HepG2 (cell line): ENCODE measurements at regions not wholly inside any gene's neighbourhood (a gene's known extent, or its start where the extent isn't known, plus 50 kb on each side); places are given as distances from the start of the nearest gene placed in this dataset.
A peak's percentile ranks its signal among the peaks of the same experiment; 100 is the strongest.

Experiments used
- ATF2 ChIP-seq: sonication (generic); formaldehyde crosslinking; IDR thresholded peaks from 2 replicates; pipeline ENCODE4 v1.4.0; 2020; ENCODE audit warnings: missing genetic modification reagents
- CBX5 ChIP-seq: sonication (generic); formaldehyde crosslinking; IDR thresholded peaks from 2 replicates; pipeline ENCODE4 v1.4.0; 2020; ENCODE audit warnings: missing genetic modification reagents, borderline replicate concordance
- GATAD2A ChIP-seq: IDR thresholded peaks from 2 replicates; pipeline ENCODE4 v1.6.1; 2016
- KMT2B ChIP-seq: IDR thresholded peaks from 2 replicates; pipeline ENCODE4 v1.6.1; 2016; ENCODE audit warnings: missing genetic modification reagents, missing compliant biosample characterization
- SCMH1 ChIP-seq: sonication (generic); formaldehyde crosslinking; IDR thresholded peaks from 2 replicates; pipeline ENCODE4 v1.9.0; 2021; ENCODE audit warnings: missing genetic modification reagents, mild to moderate bottlenecking, borderline replicate concordance
- SMAD1 ChIP-seq: sonication (generic); formaldehyde crosslinking; IDR thresholded peaks from 2 replicates; pipeline ENCODE4 v1.4.0; 2020; ENCODE audit warnings: missing genetic modification reagents, low read depth, mild to moderate bottlenecking, borderline replicate concordance
- TEAD3 ChIP-seq: optimal IDR thresholded peaks from 2 replicates; pipeline ENCODE3; 2016; ENCODE audit warnings: borderline replicate concordance
- ZC3H4 ChIP-seq: sonication (generic); formaldehyde crosslinking; IDR thresholded peaks from 2 replicates; pipeline ENCODE4 v1.4.0; 2020; ENCODE audit warnings: missing genetic modification reagents, borderline replicate concordance
- ZMYM3 ChIP-seq: sonication (generic); formaldehyde crosslinking; IDR thresholded peaks from 2 replicates; pipeline ENCODE4 v1.5.1; 2020; ENCODE audit warnings: mild to moderate bottlenecking, missing genetic modification reagents
- ZNF207 ChIP-seq: fragments of 450-650 bp; IDR thresholded peaks from 2 replicates; pipeline ENCODE4 v1.6.1; 2016; ENCODE audit warnings: antibody characterized with exemption, borderline replicate concordance
- ZNF317 ChIP-seq: sonication (generic); formaldehyde crosslinking; IDR thresholded peaks from 2 replicates; pipeline ENCODE4 v1.5.0; 2020; ENCODE audit warnings: mild to moderate bottlenecking, missing genetic modification reagents
- ZNF550 ChIP-seq: sonication (generic); formaldehyde crosslinking; IDR thresholded peaks from 2 replicates; pipeline ENCODE4 v1.4.0; 2020; ENCODE audit warnings: mild to moderate bottlenecking, missing genetic modification reagents, borderline replicate concordance
- ZNF577 ChIP-seq: sonication (generic); formaldehyde crosslinking; IDR thresholded peaks from 2 replicates; pipeline ENCODE4 v1.4.0; 2020; ENCODE audit warnings: mild to moderate bottlenecking, low read depth, missing genetic modification reagents, borderline replicate concordance
- ZNF589 ChIP-seq: sonication (generic); formaldehyde crosslinking; conservative IDR thresholded peaks from 2 replicates; pipeline ENCODE4 v1.8.0; 2022; ENCODE audit warnings: mild to moderate bottlenecking, moderate library complexity, missing genetic modification reagents
- TF ChIP-seq, protein P1 (sequence below): IDR thresholded peaks from 2 replicates; pipeline ENCODE4 v1.6.1; 2016
- TF ChIP-seq, protein P2 (sequence below): IDR thresholded peaks from 2 replicates; pipeline ENCODE4 v1.6.1; 2016; ENCODE audit warnings: low read depth, borderline replicate concordance
- TF ChIP-seq, protein P3 (sequence below): sonication (generic); formaldehyde crosslinking; IDR thresholded peaks from one replicate; pipeline ENCODE4 v1.5.1; 2020; ENCODE audit warnings: mild to moderate bottlenecking, missing genetic modification reagents; ENCODE audit errors: not compliant biosample characterization

DNA sequence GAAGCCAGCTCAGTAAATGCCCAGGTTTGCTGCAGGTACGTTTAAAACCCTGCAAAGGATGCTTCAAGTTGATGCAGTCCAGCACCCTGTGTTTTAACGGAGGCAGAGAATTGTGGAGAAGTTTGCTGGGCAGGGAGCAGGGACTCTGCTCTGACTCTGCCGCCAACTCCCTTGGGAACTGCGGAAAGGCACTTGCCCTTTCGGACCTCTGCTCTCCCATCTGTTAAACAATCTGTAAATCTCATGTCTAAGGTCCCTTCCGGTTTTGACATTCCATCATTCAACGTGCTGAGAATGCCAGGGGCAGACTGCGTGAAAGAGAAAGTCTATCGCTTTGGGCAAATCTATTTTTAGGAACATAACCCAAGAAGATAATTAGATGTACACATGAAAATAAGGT lies 184.5 kb downstream of the OPA1 start (continued):
- TF ChIP-seq, protein P1, sequence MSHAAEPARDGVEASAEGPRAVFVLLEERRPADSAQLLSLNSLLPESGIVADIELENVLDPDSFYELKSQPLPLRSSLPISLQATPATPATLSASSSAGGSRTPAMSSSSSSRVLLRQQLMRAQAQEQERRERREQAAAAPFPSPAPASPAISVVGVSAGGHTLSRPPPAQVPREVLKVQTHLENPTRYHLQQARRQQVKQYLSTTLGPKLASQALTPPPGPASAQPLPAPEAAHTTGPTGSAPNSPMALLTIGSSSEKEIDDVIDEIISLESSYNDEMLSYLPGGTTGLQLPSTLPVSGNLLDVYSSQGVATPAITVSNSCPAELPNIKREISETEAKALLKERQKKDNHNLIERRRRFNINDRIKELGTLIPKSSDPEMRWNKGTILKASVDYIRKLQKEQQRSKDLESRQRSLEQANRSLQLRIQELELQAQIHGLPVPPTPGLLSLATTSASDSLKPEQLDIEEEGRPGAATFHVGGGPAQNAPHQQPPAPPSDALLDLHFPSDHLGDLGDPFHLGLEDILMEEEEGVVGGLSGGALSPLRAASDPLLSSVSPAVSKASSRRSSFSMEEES, result peak; percentile 60; the same call in 1 of the 2 replicates
- TF ChIP-seq ZNF577 (CRISPR knock-in tag), result no peak
- no peak for TF ChIP-seq ZNF589 (CRISPR knock-in tag)
- TF ChIP-seq ZNF550 (CRISPR knock-in tag), result no peak
- TF ChIP-seq ZC3H4 (CRISPR knock-in tag), result no peak
- peak; percentile 95 for TF ChIP-seq GATAD2A
- TF ChIP-seq TEAD3 (CRISPR knock-in tag), result peak; percentile 96
- no peak for TF ChIP-seq ZNF207
- TF ChIP-seq ATF2 (CRISPR knock-in tag), result peak; percentile 62; the same call in 1 of the 2 replicates
- peak; percentile 49; the same call in 1 of the 2 replicates for TF ChIP-seq KMT2B (CRISPR knock-in tag)
- no peak for TF ChIP-seq SCMH1 (CRISPR knock-in tag)
- TF ChIP-seq SMAD1, result no peak
- TF ChIP-seq, protein P2, sequence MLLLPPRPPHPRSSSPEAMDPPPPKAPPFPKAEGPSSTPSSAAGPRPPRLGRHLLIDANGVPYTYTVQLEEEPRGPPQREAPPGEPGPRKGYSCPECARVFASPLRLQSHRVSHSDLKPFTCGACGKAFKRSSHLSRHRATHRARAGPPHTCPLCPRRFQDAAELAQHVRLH, result no peak
- no peak for TF ChIP-seq CBX5 (CRISPR knock-in tag)
- no peak for TF ChIP-seq ZMYM3 (CRISPR knock-in tag)
- TF ChIP-seq, protein P3, sequence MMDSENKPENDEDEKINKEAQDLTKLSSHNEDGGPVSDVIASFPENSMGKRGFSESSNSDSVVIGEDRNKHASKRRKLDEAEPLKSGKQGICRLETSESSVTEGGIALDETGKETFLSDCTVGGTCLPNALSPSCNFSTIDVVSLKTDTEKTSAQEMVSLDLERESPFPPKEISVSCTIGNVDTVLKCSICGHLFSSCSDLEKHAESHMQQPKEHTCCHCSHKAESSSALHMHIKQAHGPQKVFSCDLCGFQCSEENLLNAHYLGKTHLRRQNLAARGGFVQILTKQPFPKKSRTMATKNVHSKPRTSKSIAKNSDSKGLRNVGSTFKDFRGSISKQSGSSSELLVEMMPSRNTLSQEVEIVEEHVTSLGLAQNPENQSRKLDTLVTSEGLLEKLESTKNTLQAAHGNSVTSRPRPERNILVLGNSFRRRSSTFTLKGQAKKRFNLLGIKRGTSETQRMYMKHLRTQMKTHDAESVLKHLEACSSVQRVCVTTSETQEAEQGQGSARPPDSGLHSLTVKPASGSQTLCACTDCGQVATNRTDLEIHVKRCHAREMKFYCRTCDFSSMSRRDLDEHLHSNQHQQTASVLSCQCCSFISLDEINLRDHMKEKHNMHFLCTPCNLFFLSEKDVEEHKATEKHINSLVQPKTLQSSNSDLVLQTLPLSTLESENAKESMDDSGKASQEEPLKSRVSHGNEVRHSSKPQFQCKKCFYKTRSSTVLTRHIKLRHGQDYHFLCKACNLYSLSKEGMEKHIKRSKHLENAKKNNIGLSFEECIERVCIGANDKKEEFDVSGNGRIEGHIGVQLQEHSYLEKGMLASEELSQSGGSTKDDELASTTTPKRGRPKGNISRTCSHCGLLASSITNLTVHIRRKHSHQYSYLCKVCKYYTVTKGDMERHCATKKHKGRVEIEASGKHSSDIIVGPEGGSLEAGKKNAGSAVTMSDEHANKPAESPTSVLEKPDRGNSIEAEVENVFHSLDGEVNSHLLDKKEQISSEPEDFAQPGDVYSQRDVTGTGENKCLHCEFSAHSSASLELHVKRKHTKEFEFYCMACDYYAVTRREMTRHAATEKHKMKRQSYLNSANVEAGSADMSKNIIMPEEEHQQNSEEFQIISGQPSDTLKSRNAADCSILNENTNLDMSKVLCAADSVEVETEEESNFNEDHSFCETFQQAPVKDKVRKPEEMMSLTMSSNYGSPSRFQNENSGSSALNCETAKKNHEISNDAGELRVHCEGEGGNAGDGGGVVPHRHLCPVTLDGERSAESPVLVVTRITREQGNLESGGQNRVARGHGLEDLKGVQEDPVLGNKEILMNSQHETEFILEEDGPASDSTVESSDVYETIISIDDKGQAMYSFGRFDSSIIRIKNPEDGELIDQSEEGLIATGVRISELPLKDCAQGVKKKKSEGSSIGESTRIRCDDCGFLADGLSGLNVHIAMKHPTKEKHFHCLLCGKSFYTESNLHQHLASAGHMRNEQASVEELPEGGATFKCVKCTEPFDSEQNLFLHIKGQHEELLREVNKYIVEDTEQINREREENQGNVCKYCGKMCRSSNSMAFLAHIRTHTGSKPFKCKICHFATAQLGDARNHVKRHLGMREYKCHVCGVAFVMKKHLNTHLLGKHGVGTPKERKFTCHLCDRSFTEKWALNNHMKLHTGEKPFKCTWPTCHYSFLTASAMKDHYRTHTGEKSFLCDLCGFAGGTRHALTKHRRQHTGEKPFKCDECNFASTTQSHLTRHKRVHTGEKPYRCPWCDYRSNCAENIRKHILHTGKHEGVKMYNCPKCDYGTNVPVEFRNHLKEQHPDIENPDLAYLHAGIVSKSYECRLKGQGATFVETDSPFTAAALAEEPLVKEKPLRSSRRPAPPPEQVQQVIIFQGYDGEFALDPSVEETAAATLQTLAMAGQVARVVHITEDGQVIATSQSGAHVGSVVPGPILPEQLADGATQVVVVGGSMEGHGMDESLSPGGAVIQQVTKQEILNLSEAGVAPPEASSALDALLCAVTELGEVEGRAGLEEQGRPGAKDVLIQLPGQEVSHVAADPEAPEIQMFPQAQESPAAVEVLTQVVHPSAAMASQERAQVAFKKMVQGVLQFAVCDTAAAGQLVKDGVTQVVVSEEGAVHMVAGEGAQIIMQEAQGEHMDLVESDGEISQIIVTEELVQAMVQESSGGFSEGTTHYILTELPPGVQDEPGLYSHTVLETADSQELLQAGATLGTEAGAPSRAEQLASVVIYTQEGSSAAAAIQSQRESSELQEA (CRISPR knock-in tag), result no peak
- TF ChIP-seq ZNF317 (CRISPR knock-in tag), result peak; percentile 52; the same call in 1 of the 2 replicates
